ENCODE measurements at regions not wholly inside any gene's neighbourhood (a gene's known extent, or its start where the extent isn't known, plus 50 kb on each side); places are given as distances from the start of the nearest gene placed in this dataset.
A peak's percentile ranks its signal among the peaks of the same experiment; 100 is the strongest.

GRCh38 chr20:48047447-48047846 is 262.2 kb upstream of the SULF2 start (continued):
- TF ChIP-seq EP300 (IDR thresholded peaks at IDR 0.05; ENCODE audit: borderline replicate concordance in 1 of 2, control insufficient read depth in 1 of 2, low read depth in 2 of 2, low read length in 2 of 2): no peak
- no peak for TF ChIP-seq NR2C1 (IDR thresholded peaks at IDR 0.05)
- no peak for TF ChIP-seq BHLHE40 (IDR thresholded peaks at IDR 0.05; ENCODE audit: borderline replicate concordance in 1 of 2, low read depth in 2 of 2, low read length in 1 of 2)
- TF ChIP-seq ZNF274 (IDR thresholded peaks at IDR 0.05; ENCODE audit: insufficient read depth, insufficient read length): no peak

DNA sequence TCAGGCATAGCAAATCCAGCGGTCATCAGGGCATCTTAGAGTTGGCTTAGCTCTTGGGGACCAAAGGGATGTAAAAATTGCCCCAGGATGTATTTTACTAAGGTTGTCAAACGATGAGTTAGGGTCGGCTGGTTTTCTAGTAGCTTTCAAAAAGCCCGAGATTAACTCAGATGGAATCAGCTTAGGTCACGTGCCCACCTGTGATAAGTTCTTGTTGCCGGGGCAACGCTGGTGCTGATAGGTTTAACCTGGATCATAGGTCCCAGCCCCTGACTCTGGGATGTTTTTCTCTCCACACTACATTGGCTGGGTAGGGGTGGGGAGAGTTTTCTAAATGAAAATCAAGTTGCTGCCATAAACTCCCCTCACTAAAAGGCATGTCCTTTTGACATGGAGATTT is 257.3 kb upstream of the SULF2 start:
- Histone ChIP-seq H3K36me3 (ENCODE audit: control insufficient read depth in 2 of 2, insufficient read depth in 2 of 2, low read length in 1 of 2) (no peaks in the 10 kb centered on the region; a peak in 1 of 4 replicates), H3K27ac (ENCODE audit: control insufficient read depth, insufficient read depth) (no peak overlapping the region), H3K4me1 (ENCODE audit: control insufficient read depth, insufficient read depth, low read length) (no peaks in the 10 kb centered on the region), H4K20me1 (ENCODE audit: control insufficient read depth, insufficient read depth) (no peaks in the 10 kb centered on the region), H3K27me3 (replicated peaks in 1 of 2; ENCODE audit: control insufficient read depth in 2 of 2, insufficient read depth in 2 of 2, low read length in 1 of 2) (no peaks in the 10 kb centered on the region), H3K4me3 (no peak overlapping the region), H3K9me3 (replicated peaks; ENCODE audit: control insufficient read depth, insufficient read depth, low read length) (no peaks in the 10 kb centered on the region; the same call in 2 of the 3 replicates), H3K4me2 (ENCODE audit: control insufficient read depth, insufficient read depth) (no peak overlapping the region), H3K79me2 (ENCODE audit: control insufficient read depth, insufficient read depth, low read length) (no peaks in the 10 kb centered on the region), H2AFZ (ENCODE audit: control insufficient read depth, low read depth, low read length) (no peak overlapping the region), H3K9ac (ENCODE audit: control insufficient read depth, insufficient read depth, low read length) (no peak overlapping the region)
- BruUV-seq (replicated peaks): no TSS peak
- intact Hi-C loops (cut with micrococcal nuclease; ENCODE audit: unreplicated experiment) (no loop called here), in situ Hi-C loops (cut with MboI) (no loop called here)
- POLR2A ChIA-PET: no interaction called here
- SMC1A ChIA-PET (ENCODE audit: uncharacterized antibody, unreplicated experiment): no interaction called here
- TF ChIP-seq BHLHE40 (IDR thresholded peaks at IDR 0.05; ENCODE audit: borderline replicate concordance in 1 of 2, low read depth in 2 of 2, low read length in 1 of 2) (peak in 1 of 2 experiments; percentile 31; a peak in 1 of 4 replicates), HDAC2 (IDR thresholded peaks at IDR 0.05) (no peak)
- no peak for ATAC-seq
- DNase-seq (ENCODE audit: low read depth, low spot score): no peak
- FAIRE-seq: no peak
- RAD21 ChIA-PET (ENCODE audit: unreplicated experiment): no interaction called here
- CTCF ChIA-PET: no interaction called here
- WGBS (ENCODE audit: insufficient coverage, insufficient replicate concordance, low lambda C conversion rate, missing lambda C conversion rate): 40% methylated on average over 7 of the region's 7 CpGs
